Pancreas (tissue), 10 donors: ENCODE measurements at regions not wholly inside any gene's neighbourhood (a gene's known extent, or its start where the extent isn't known, plus 50 kb on each side); places are given as distances from the start of the nearest gene placed in this dataset.

Source experiments
- ATAC-seq, 4 donors: fragments of 200-7000 bp; cut with Tn5 transposase; one replicate each; pipeline versions ENCODE4 v1.8.0 to v1.9.1; 2020; ENCODE audit warnings: mild to moderate bottlenecking in 4 of 4, moderate library complexity in 4 of 4
- DNase-seq, 6 donors: peaks; one replicate each; pipeline ENCODE4 v3.0.0-alpha.2; 2020
- FAIRE-seq: peaks from 2 replicates; lab custom pipeline; 2012; peaks lifted over from hg19 to GRCh38; lab: Jason Lieb, UNC
- H3K27ac ChIP-seq, 4 donors: fragments of 200-600 bp; sonication (generic); 1 replicate in 3 of 4; 2 replicates in 1 of 4; pipeline versions ENCODE4 v1.5.0 to v1.8.0; 2020
- H3K27me3 ChIP-seq, 4 donors: fragments of 200-600 bp; one replicate each; pipeline ENCODE4 v1.8.0; 2021
- H3K36me3 ChIP-seq, 3 donors: fragments of 200-600 bp; sonication (generic) in 1 of 3; one replicate each; pipeline versions ENCODE4 v1.5.0 to v1.8.0; 2020 to 2021
- H3K4me1 ChIP-seq, 3 donors: fragments of 200-600 bp; one replicate each; pipeline ENCODE4 v1.8.0; 2021
- H3K4me3 ChIP-seq, 4 donors: fragments of 200-600 bp; sonication (generic) in 2 of 4; one replicate each; pipeline versions ENCODE4 v1.5.0 to v1.8.0; 2020 to 2021
- H3K9me3 ChIP-seq, 4 donors: fragments of 200-600 bp; one replicate each; pipeline ENCODE4 v1.8.0; 2021
- WGBS, 2 donors: extraction: QIAGEN DNeasy Blood & Tissue Kit; methylation state at CpG; one replicate each; pipeline ENCODE4 v1.1.7; 2013; 5-methylcytosine and 5-hydroxymethylcytosine counted together
- intact Hi-C, 3 donors: fragments of 100-400 bp; cut with DNase I; formaldehyde crosslinking; loops; one replicate each; pipeline versions ENCODE4 v1.11.1 to v1.14.2; 2022
- TF ChIP-seq, protein P1 (sequence below), 4 donors: fragments of 200-600 bp; sonication (generic) in 3 of 4; IDR thresholded peaks; one replicate each; pipeline versions ENCODE4 v1.5.0 to v1.8.0; 2021; ENCODE audit warnings: antibody characterized with exemption in 4 of 4
- donor health status: healthy with polysubstance abuse.
- donor health status: DM: no; HTN: no; CAD: no; lungs with moderate emphysema.
- donor health status: DM: no; HTN: no; CAD: no.
- donor health status: control.
- donor health status: control.
- donor health status: Bipolar disorder and iron deficiency.
- donor health status: DM: yes; HTN: yes; CAD: no.
- donor health status: DM: no; HTN: no; CAD: no.
- donor health status: DM: no; HTN: no; CAD: no.
- donor health status: DM: yes; HTN: yes; CAD: no.

DNA sequence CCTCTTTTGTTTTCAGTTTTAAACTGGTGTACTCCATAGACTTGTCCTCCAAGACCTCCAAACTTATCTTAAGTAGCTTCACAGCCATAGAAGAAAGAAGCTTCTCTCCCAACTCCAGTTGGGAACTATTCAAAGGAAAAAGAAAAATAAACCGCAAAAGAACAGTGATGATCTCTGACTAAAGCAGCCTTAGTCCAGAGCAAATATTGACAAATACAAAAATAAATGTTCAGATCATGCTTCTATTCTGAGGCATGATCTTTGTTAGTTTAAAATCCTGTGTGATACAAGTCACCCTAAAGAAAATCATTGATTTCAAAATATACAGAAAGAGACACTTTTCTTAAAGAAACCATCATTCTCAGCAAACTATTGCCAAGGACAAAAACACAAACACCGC, 373.0 kb upstream of the SMIM30 start:
- Histone ChIP-seq H3K27ac (no peak overlapping the region), H3K36me3 (no peaks in the 10 kb centered on the region), H3K4me1 (no peaks in the 10 kb centered on the region), H3K4me3 (no peak overlapping the region), H3K9me3 (no peaks in the 10 kb centered on the region), H3K27me3 (no peaks in the 10 kb centered on the region)
- no peak for DNase-seq
- TF ChIP-seq, protein P1, sequence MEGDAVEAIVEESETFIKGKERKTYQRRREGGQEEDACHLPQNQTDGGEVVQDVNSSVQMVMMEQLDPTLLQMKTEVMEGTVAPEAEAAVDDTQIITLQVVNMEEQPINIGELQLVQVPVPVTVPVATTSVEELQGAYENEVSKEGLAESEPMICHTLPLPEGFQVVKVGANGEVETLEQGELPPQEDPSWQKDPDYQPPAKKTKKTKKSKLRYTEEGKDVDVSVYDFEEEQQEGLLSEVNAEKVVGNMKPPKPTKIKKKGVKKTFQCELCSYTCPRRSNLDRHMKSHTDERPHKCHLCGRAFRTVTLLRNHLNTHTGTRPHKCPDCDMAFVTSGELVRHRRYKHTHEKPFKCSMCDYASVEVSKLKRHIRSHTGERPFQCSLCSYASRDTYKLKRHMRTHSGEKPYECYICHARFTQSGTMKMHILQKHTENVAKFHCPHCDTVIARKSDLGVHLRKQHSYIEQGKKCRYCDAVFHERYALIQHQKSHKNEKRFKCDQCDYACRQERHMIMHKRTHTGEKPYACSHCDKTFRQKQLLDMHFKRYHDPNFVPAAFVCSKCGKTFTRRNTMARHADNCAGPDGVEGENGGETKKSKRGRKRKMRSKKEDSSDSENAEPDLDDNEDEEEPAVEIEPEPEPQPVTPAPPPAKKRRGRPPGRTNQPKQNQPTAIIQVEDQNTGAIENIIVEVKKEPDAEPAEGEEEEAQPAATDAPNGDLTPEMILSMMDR (IDR thresholded peaks at IDR 0.05), result no peak
- no peak for ATAC-seq
- intact Hi-C loops, result no loop called here
- WGBS, 2 donors, result 74 to 75% methylated on average over 2 of the region's 2 CpGs
- FAIRE-seq, result no peak

DNA sequence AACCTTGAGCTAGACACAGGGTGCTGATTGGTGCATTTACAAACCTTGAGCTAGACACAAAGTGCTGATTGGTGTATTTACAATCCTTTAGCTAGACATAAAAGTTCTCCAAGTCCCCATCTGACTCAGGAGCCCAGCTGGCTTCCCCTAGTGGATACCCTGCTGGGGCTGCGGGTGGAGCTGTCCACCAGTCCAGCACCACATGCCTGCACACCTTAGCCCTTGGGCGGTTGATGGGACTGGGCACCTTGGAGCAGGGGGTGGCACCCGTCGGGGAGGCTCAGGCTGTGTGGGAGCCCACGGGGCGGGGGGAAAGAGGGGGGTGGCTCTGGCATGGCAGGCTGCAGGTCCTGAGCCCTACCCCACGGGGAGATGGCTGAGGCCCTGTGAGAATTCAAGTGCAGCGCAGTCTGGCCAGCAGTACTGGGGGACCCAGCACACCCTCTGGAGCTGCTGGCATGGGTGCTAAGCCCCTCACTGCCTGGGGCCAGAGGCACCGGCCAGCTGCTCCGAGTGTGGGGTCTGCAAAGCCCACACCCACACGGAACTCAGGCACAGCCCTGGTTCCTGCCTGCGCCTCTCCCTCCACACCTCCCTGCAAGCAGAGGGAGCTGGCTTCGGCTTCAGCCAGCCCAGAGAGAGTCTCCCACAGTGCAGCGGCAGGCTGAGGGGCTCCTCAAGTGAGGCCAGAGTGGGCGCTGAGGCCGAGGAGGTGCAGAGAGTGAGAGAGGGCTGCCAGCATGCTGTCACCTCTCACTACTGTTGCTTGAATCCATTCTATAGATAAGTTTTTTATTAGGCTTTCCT, 369.8 kb upstream of the SMIM30 start:
- no peaks in the 10 kb centered on the region for H3K4me1 ChIP-seq
- TF ChIP-seq, protein P1 (IDR thresholded peaks at IDR 0.05), result no peak
- no peaks in the 10 kb centered on the region for H3K9me3 ChIP-seq
- no peaks in the 10 kb centered on the region for H3K36me3 ChIP-seq
- H3K4me3 ChIP-seq, result no peak overlapping the region
- intact Hi-C loops, result no loop called here
- ATAC-seq, result no peak
- WGBS, 2 donors, result 83 to 89% methylated on average over 16 of the region's 16 CpGs
- FAIRE-seq, result no peak
- no peak overlapping the region for H3K27ac ChIP-seq
- no peaks in the 10 kb centered on the region for H3K27me3 ChIP-seq
- peak in 1 of 6 donors; percentile 47 for DNase-seq

DNA sequence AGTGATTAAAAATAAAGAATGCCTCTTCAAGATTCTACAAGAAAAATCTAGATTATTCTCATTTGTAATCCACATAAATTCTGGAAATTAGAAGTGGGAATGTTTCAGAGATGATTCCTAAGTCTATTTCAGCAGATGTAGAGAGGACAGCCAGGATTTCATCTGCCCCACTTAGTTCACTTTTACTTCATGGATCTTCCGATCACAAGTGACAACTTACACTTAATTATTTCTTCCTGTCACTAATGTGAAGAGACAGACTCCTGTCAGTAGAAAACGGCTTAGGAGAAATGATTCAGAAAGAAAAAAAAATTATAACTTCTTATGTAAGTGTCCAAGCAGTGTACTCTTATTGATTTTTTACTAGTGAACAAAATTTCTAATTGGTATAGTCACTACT, 368.2 kb upstream of the SMIM30 start:
- no peaks in the 10 kb centered on the region for H3K36me3 ChIP-seq
- 62 to 71% methylated on average over 2 of the region's 2 CpGs for WGBS, 2 donors
- no peaks in the 10 kb centered on the region for H3K9me3 ChIP-seq
- no peaks in the 10 kb centered on the region for H3K4me1 ChIP-seq
- no peak for ATAC-seq
- H3K27me3 ChIP-seq, result no peaks in the 10 kb centered on the region
- intact Hi-C loops, result no loop called here
- no peak for DNase-seq
- no peak for FAIRE-seq
- H3K27ac ChIP-seq, result no peak overlapping the region
- TF ChIP-seq, protein P1 (IDR thresholded peaks at IDR 0.05), result no peak
- no peak overlapping the region for H3K4me3 ChIP-seq

DNA sequence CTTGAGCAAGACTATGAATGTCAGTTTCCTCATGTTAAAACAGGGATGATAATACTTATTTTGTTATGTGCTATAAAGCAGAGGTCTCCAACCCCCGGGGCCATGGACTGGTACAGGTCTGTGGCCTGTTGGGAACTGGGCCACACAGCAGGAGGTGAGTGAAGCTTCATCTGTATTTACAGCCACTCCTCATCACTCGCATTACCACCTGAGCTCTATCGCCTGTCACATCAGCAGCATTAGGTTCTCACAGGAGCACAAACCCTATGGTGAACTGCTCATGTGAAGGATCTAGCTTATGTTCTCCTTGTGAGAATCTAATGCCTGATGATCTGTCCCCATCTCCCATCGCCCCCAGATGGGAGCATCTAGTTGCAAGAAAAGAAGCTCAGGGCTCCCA, 365.3 kb upstream of the SMIM30 start:
- intact Hi-C loops, result no loop called here
- WGBS, 2 donors, result 67 to 90% methylated on average over 4 of the region's 4 CpGs
- FAIRE-seq (no peak), ATAC-seq (no peak), DNase-seq (no peak)
- Histone ChIP-seq H3K9me3 (no peaks in the 10 kb centered on the region), H3K27me3 (no peaks in the 10 kb centered on the region), H3K4me1 (no peaks in the 10 kb centered on the region), H3K27ac (no peak overlapping the region), H3K36me3 (no peaks in the 10 kb centered on the region), H3K4me3 (no peak overlapping the region)
- TF ChIP-seq, protein P1 (IDR thresholded peaks at IDR 0.05), result no peak

DNA sequence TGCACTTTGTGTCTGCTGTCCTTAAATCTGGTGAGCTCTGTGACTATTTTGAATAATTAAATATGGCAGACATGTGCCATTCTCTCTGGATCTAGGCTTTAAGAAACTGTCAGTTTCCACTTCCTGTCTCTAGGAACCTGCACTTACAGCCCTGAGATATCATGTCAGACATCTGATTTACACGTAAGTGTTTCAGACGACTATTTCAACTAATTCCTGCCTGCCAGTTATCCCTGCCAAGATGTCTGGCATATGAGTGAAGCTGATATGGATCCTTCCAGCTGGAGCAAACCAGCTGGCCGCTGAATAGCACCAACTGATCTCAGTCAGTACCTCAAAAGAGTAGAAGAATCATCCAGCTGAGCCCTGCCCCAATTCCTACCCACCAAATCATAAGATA, 362.2 kb upstream of the SMIM30 start:
- H3K4me1 ChIP-seq, result no peaks in the 10 kb centered on the region
- TF ChIP-seq, protein P1 (IDR thresholded peaks at IDR 0.05), result no peak
- FAIRE-seq (no peak), ATAC-seq (no peak), DNase-seq (no peak)
- WGBS, 2 donors, result 60 to 88% methylated on average over 3 of the region's 3 CpGs
- H3K36me3 ChIP-seq, result no peaks in the 10 kb centered on the region
- no peaks in the 10 kb centered on the region for H3K9me3 ChIP-seq
- no peak overlapping the region for H3K27ac ChIP-seq
- intact Hi-C loops, result no loop called here
- H3K27me3 ChIP-seq, result no peaks in the 10 kb centered on the region
- H3K4me3 ChIP-seq, result no peak overlapping the region
